Cardiac septum (tissue), 1 donor: ENCODE measurements at regions not wholly inside any gene's neighbourhood (a gene's known extent, or its start where the extent isn't known, plus 50 kb on each side); places are given as distances from the start of the nearest gene placed in this dataset.
"Not testable (repeated sequence)": the region's sequence is repeated elsewhere in the genome, so short reads cannot be mapped to it uniquely, and the experiment has no call there.

Experiments
- DNase-seq: peaks from one replicate; pipeline ENCODE4 v3.0.0-alpha.2; 2020; ENCODE audit warnings: low spot score
- intact Hi-C: fragments of 100-400 bp; cut with DNase I; formaldehyde crosslinking; loops from one replicate; pipeline ENCODE4 v1.14.0; 2022
- donor health status: DM: no; HTN: no; CAD: no.

DNA sequence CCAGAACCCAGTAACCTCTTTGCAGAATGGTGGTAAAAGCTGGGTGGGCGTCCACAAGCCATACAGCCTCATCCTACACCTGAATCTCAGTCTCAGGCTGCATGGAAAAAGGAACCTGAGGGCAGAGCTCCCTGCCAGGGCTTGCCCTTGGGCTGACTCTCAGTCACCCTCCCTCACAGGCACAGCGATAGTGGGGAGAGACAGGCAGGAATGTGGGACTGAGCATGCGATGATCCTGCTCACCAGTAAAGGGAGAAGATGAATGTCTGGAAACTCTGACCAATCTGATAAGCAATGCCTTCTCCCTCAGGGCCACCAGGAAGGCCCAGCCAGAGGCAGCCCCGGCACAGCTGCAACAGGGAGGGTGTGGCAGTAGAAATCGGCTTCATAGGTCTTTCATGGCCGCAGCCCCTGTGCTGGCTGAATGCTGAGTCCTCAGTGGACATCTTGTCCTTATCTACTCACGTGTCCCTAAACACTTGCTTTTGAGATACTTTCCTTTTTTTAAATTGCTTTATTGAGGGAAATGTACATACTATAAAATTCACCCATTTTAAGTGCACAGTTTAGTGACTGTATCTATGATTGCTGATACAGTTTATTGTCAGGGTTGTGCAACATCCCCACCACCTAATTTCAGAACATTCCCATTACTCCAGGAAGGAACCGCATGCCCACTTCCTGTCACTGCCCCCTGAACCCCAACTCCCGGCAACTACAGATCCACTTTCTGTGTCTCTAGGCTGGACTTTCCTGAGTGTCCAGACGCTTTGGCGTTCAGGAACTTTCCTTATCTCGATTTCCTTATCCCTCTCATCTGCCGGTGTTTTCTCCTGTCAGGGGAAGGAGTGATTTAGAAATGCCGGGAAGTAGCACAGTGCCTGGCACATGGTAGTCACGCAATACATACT, 258.1 kb downstream of the PCNX1 start:
- DNase-seq = no peak
- intact Hi-C loops = no loop called here

- intact Hi-C loops = no loop called here
- no peak for DNase-seq
These were observed 259.1 kb downstream of the PCNX1 start for GRCh38 chr14:71166180-71166837.

DNA sequence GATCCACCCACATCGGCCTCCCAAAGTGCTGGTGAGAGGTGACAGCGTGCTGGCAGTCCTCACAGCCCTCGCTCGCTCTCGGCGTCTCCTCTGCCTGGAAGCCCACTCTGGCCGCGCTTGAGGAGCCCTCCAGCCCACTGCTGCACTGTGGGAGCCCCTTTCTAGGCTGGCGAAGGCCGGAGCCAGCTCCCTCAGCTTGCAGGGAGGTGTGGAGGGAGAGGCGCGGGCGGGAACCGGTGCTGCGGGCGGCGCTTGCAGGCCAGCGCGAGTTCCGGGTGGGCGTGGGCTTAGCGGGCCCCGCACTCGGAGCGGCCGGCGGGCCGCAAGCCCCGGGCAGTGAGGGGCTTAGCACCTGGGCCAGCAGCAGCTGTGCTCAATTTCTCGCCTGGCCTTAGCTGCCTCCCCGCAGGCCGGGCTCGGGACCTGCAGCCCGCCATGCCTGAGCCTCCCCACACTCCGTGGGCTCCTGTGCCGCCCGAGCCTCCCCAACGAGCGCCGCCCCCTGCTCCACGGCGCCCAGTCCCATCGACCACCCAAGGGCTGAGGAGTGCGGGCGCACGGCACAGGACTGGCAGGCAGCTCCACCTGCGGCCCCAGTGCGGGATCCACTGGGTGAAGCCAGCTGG, 260.2 kb downstream of the PCNX1 start:
- intact Hi-C loops, DNase-seq: not testable (repeated sequence)

GRCh38 chr14:71168161-71168560, 260.9 kb downstream of the PCNX1 start:
- intact Hi-C loops = not testable (repeated sequence)

DNA sequence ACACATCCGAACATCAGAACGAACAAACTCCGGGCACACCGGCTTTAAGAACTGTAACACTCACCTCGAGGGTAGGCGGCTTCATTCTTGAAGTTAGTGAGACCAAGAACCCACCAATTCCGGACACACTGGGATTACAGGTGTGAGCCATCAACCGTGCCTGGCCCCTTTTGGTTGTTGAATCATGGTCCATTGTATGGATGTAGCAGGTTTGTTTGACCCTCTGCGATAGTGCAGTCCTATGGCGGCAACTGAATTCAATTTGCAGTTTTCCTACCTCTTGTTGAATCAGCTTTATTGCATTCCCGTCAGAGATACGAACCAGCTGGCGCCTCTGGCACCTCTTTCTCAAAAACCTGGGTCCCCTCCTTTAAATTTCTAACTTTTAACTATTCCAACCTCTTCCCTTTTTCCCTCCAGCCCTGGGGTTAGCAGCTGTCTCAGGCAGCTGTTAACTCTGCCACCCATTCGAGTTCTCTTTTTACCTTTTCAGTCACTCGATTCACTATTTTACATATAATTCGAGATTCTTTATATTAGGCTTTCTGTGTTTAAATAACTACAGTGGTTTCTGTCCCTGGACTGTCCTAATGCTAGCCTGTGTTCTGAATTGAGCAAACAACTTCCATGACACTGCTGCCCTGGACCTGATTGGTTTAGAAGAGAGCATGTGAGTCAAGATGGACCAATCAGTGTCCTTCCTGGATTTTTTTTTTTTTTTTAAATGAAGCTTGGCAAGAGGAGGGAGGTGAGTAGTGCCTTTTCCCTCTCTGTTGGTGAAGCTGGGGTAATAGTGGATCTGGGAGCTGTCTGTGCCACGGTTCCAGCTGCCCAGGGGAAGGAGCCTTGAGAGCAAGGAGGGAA, 261.5 kb downstream of the PCNX1 start:
- DNase-seq = no peak
- intact Hi-C loops = no loop called here

More at GRCh38 chr14:71168161-71168560, 260.9 kb downstream of the PCNX1 start:
- DNase-seq = not testable (repeated sequence)

DNA sequence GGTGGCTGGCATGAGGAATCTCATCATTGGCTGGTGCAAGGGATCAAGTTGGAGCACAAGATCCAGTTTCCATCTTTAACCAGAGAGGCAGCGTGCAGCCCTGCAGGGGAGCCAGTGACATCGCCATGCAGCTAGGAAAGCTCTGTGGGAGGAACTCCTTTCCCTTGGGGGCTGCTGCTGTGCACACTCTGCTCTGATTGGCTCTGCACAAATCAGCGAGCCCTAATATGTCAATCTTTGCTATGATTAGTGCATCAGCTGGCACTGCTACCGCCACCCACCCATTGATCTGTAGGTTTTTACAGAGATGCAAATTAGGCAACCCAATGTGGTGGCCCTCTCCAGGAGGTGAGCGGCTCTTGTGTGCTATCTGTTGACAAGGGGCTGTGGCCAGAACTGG, 262.6 kb downstream of the PCNX1 start:
- no peak for DNase-seq

GRCh38 chr14:71175491-71175890, 268.2 kb downstream of the PCNX1 start:
- intact Hi-C loops = no loop called here
- DNase-seq = no peak

More for the DNA sequence above, 262.6 kb downstream of the PCNX1 start:
- intact Hi-C loops = no loop called here

- DNase-seq = no peak
- intact Hi-C loops = no loop called here
These were observed 271.8 kb downstream of the PCNX1 start for GRCh38 chr14:71179066-71179465.

DNA sequence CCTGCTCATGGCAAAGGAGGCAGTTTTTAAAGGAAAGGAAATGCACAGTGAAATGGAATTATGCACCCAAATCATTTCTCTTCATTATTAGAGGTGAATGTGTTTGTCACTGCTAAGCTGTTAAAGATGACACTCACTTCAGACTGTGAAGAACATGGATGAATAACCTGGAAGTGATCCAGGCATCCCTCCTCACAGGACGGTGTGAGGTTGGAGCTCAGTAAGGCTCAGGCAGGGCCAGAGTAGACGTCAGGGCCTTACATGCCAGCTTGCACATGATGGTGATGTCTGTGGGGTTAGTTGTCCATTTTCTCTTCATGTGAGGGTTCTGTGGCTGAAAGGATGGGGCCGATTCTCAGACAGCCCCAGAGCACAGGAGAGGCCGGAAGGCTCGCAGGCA, 273.1 kb downstream of the PCNX1 start:
- intact Hi-C loops = no loop called here
- DNase-seq = no peak

DNA sequence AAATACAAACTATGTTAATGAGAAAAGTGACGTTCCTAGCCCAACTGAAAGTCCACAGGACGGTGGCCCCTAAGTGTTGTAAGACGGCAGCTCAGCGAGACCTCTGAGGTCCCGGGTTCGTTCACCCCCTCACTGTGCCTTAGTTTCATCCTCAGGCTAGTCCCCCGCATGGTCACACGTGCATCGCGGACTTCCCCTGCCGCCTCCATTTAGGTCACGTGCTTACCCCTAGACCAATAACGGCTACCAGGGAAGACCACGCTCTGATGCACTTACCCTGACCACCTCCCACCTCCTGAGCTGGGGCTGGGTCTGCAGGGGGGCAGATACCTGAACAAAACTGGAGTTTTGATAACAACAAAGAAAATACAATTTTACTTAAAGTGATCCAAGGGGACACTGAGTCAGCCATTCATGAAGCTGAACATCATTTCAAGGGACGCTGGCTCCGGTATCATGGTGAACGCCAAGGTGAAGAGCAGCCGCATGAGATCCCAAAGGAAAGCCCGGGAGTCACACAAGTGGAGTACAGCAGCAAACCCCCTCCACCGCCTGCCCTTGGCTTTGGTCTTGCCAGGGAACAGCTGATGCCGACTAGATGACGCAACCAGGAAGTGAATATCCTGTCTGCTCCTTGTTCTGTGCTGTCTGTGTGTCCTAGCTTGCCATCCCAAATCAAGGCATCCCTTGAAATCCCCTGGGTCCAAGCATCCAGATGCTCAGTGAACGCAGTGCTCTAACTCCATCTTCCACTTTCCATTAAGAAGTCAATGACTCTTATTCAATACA, 274.1 kb downstream of the PCNX1 start:
- intact Hi-C loops = no loop called here
- no peak for DNase-seq

GRCh38 chr14:71183876-71184689, 276.8 kb downstream of the PCNX1 start:
- no peak for DNase-seq
- intact Hi-C loops = no loop called here

DNA sequence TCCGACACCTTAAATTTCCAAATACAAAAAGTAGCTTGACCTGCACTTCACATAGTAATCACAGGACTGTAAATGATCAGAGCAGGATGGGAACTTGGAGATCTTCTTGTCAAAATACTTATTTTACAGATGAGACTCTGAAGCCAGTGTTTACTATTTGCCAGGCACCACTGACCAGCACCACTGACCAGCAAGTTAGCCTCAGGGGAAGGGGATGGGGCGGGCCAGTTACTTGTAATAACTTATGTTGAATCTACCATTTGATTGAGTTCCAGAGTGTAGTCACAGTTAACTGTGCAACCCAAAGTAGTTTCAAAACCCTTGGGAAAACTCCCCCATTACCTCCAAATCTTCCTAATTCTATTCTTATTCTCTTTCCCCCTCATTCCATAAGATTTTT, 278.4 kb downstream of the PCNX1 start:
- intact Hi-C loops = no loop called here
- no peak for DNase-seq

DNA sequence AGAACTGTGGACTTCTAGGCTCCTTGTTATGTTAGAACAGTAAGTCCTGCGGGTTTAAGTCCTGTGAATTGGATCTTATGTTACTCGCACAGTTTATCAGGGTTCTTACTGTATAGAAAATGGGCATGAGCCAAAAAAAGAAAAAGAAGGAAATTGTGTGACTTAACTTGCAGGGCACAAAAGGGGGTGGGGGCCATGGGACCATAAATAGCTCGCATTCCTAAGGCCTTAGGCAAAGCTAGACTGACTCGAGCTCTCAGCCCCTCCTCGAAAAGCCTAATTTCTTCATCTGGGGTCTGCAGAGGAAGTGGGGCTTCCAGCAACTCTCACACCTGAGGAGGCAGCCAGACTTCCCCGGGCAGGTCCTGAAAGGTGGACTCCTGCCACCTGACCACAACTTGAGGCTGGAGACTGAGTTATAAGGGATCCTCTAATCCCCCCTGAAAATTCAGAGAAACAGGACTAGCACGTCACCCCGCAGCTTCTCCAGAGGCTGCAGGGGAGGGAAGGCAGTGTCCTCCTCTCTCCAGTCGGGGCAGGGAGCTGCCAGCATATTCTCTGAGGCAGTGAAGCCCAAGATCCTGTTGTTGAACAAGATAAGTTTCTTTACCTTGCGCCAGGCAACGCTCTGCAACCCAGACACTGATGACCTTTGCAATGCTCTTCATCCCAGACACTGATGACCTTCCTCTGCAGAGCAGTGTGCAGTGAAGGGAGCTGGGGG, 280.5 kb downstream of the PCNX1 start:
- no peak for DNase-seq
- intact Hi-C loops = no loop called here

- intact Hi-C loops = no loop called here
These were observed 283.6 kb downstream of the PCNX1 start for GRCh38 chr14:71190770-71191374.

DNA sequence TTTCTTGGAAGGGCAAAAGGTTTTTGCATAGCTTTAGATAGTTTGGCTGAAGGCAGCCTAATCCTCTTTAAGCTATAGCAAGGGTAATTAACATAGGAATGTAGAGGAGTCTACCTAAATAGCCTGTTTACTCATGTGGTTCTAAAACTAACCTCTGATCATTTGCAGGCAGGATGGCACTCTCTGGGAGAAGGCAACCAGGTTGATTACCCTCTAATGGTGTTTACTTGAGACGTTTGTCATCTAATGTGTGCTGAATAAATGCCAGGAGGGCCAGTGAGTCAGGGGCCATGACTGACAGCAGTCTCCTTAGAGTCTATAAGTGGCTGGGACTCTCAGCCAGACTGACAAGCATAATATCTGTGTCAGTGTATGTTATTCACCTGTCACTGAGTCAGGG, 286.4 kb downstream of the PCNX1 start:
- intact Hi-C loops = no loop called here
- peak; percentile 29 for DNase-seq

More at GRCh38 chr14:71190770-71191374, 283.6 kb downstream of the PCNX1 start:
- DNase-seq = no peak

DNA sequence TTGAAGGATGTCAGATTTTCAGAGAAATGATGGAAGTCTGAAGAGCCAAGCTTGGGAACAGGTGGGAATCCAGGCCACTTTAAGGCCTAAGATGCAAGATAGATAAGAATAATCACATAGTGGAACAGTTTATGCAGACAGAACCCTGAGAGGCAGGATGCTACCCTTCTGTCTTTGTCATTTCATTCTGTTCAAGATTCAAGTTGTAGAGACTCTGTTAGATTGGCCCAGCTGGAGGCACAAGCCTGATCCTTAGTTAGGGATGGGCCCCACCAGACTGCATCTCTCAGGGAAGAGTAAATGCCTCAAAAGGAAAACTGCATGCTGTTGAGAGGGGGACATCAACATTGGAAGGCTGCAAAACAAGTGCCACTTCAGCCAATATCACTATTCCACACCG, 287.0 kb downstream of the PCNX1 start:
- peak; percentile 3 for DNase-seq
- intact Hi-C loops = no loop called here

DNA sequence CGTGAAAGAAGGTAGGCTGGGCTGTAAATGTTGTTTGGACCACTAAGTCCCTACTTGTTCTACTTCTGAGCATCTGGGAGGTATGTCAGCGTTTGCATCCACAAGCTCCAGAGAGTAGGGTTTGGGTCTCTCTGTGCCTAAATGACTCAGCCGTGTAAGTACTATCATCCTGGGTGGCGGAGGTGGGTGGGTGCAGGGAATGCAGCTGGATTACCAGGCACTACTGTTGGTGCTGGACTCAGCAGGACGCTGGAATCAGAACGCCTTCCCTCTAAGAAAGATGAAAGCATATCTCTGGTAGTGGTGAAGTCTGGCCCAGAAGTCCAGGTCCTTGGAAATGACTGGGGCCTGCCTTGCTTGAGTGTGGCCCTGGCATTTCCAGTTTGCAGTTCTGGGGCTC, 289.7 kb downstream of the PCNX1 start:
- intact Hi-C loops = no loop called here
- peak; percentile 61 for DNase-seq
